Keratinocyte (primary cell): ENCODE measurements at regions not wholly inside any gene's neighbourhood (a gene's known extent, or its start where the extent isn't known, plus 50 kb on each side); places are given as distances from the start of the nearest gene placed in this dataset.

Experiments used
- DNase-seq: peaks from one replicate; pipeline ENCODE4 v3.0.0-alpha.2; 2011; ENCODE audit warnings: low read depth, missing footprints, low spot score
- FAIRE-seq: peaks from 2 replicates; lab custom pipeline; 2011; peaks lifted over from hg19 to GRCh38; lab: Jason Lieb, UNC
- H2AFZ ChIP-seq: 2 replicates; pipeline ENCODE4 v1.6.0; 2012; ENCODE audit warnings: low read length, control low read depth, inconsistent platforms; ENCODE audit not compliant: control insufficient read depth
- H3K27ac ChIP-seq: 2 replicates; pipeline ENCODE4 v1.5.1; 2011; ENCODE audit warnings: low read length; ENCODE audit not compliant: control insufficient read depth, insufficient read depth
- H3K27me3 ChIP-seq: 3 replicates; pipeline ENCODE4 v1.6.0; 2011; ENCODE audit warnings: low read length; ENCODE audit not compliant: control insufficient read depth, insufficient read depth; ENCODE audit errors: extremely low read depth
- H3K36me3 ChIP-seq, 2 experiments: 2 replicates in 1 of 2; 3 replicates in 1 of 2; pipeline ENCODE4 v1.5.1; 2011; ENCODE audit warnings: low read length in 2 of 2, mild to moderate bottlenecking in 1 of 2; ENCODE audit not compliant: control insufficient read depth in 2 of 2, insufficient read depth in 2 of 2; ENCODE audit errors: extremely low read depth in 1 of 2
- H3K4me1 ChIP-seq: 3 replicates; pipeline ENCODE4 v1.5.1; 2011; ENCODE audit warnings: low read length; ENCODE audit not compliant: control insufficient read depth, insufficient read depth; ENCODE audit errors: extremely low read depth
- H3K4me2 ChIP-seq: 3 replicates; pipeline ENCODE4 v1.6.0; 2011; ENCODE audit warnings: low read depth, low read length; ENCODE audit not compliant: control insufficient read depth, insufficient read depth; ENCODE audit errors: extremely low read depth
- H3K4me3 ChIP-seq, 3 experiments: fragments of 200-600 bp in 1 of 3; sonication (generic) in 1 of 3; 2 replicates in 2 of 3; 3 replicates in 1 of 3; pipeline ENCODE4 v1.5.1; 2011 to 2016; ENCODE audit warnings: low read length in 3 of 3, mild to moderate bottlenecking in 3 of 3, control low read depth in 2 of 3, inconsistent platforms in 1 of 3, low read depth in 1 of 3, mixed read lengths in 1 of 3, mixed run types in 1 of 3, moderate library complexity in 1 of 3; ENCODE audit not compliant: control insufficient read depth in 2 of 3, insufficient read depth in 2 of 3; ENCODE audit errors: extremely low read depth in 1 of 3
- H3K79me2 ChIP-seq: 2 replicates; pipeline ENCODE4 v1.6.0; 2012; ENCODE audit warnings: low read length; ENCODE audit not compliant: control insufficient read depth, insufficient read depth
- H3K9ac ChIP-seq: 3 replicates; pipeline ENCODE4 v1.6.0; 2011; ENCODE audit warnings: low read length; ENCODE audit not compliant: control insufficient read depth, insufficient read depth; ENCODE audit errors: extremely low read depth
- H3K9me1 ChIP-seq: 3 replicates; pipeline ENCODE4 v1.6.0; 2011; ENCODE audit warnings: low read length; ENCODE audit not compliant: control insufficient read depth, insufficient read depth; ENCODE audit errors: extremely low read depth
- H3K9me3 ChIP-seq: 2 replicates; pipeline ENCODE4 v1.5.1; 2012; ENCODE audit warnings: low read depth, low read length; ENCODE audit not compliant: control insufficient read depth
- H4K20me1 ChIP-seq: 3 replicates; pipeline ENCODE4 v1.6.0; 2011; ENCODE audit warnings: low read length; ENCODE audit not compliant: control insufficient read depth, insufficient read depth; ENCODE audit errors: extremely low read depth
- EZH2 ChIP-seq: IDR thresholded peaks from one replicate; pipeline ENCODE4 v1.6.1; 2012; ENCODE audit warnings: inconsistent platforms, mild to moderate bottlenecking, low read length, moderate library complexity
- dilution Hi-C: fragments of 300-500 bp; cut with MboI; formaldehyde crosslinking; loops from one replicate; pipeline ENCODE4 v1.7.0; 2020; ENCODE audit warnings: low sequenced_read_pairs; ENCODE audit not compliant: extremely low pct_ligation_motif_present
- TF ChIP-seq, protein P1 (sequence below), 3 experiments: IDR thresholded peaks in 1 of 3; conservative IDR thresholded peaks in 1 of 3; optimal IDR thresholded peaks in 1 of 3; 2 replicates in 2 of 3; 3 replicates in 1 of 3; pipeline versions ENCODE3 to v1.5.1; 2011; ENCODE audit warnings: low read length in 3 of 3, mild to moderate bottlenecking in 3 of 3, moderate library complexity in 2 of 3, control low read depth in 1 of 3, inconsistent platforms in 1 of 3; ENCODE audit not compliant: insufficient read depth in 2 of 3; ENCODE audit errors: extremely low read depth in 1 of 3

GRCh38 chr13:50309318-50309717 is 294.1 kb downstream of the KCNRG start:
- H3K4me2 ChIP-seq: no peak overlapping the region
- DNase-seq (no peak), FAIRE-seq (peak; percentile 17)
- no peaks in the 10 kb centered on the region for H3K9me3 ChIP-seq
- H3K36me3 ChIP-seq: no peaks in the 10 kb centered on the region
- no peak overlapping the region for H2AFZ ChIP-seq
- no peaks in the 10 kb centered on the region for H3K9me1 ChIP-seq
- dilution Hi-C loops: no loop called here
- no peaks in the 10 kb centered on the region for H4K20me1 ChIP-seq
- no peak overlapping the region for H3K9ac ChIP-seq
- H3K79me2 ChIP-seq: no peaks in the 10 kb centered on the region
- no peak overlapping the region for H3K27ac ChIP-seq
- no peak overlapping the region for H3K4me3 ChIP-seq
- peaks cover 16% of the 10 kb centered on the region for H3K27me3 ChIP-seq
- TF ChIP-seq EZH2: no peak
- TF ChIP-seq, protein P1, sequence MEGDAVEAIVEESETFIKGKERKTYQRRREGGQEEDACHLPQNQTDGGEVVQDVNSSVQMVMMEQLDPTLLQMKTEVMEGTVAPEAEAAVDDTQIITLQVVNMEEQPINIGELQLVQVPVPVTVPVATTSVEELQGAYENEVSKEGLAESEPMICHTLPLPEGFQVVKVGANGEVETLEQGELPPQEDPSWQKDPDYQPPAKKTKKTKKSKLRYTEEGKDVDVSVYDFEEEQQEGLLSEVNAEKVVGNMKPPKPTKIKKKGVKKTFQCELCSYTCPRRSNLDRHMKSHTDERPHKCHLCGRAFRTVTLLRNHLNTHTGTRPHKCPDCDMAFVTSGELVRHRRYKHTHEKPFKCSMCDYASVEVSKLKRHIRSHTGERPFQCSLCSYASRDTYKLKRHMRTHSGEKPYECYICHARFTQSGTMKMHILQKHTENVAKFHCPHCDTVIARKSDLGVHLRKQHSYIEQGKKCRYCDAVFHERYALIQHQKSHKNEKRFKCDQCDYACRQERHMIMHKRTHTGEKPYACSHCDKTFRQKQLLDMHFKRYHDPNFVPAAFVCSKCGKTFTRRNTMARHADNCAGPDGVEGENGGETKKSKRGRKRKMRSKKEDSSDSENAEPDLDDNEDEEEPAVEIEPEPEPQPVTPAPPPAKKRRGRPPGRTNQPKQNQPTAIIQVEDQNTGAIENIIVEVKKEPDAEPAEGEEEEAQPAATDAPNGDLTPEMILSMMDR (optimal IDR thresholded peaks at IDR 0.05 in 1 of 3, IDR thresholded peaks at IDR 0.05 in 1 of 3, conservative IDR thresholded peaks at IDR 0.05 in 1 of 3; ENCODE audit: extremely low read depth in 1 of 3, insufficient read depth in 2 of 3, low read length in 3 of 3): no peak
- no peaks in the 10 kb centered on the region for H3K4me1 ChIP-seq

GRCh38 chr13:50309882-50310594 is 294.8 kb downstream of the KCNRG start:
- Histone ChIP-seq H3K4me2 (no peak overlapping the region), H3K4me1 (no peaks in the 10 kb centered on the region), H3K9me1 (no peaks in the 10 kb centered on the region), H3K27ac (no peak overlapping the region), H3K9me3 (no peaks in the 10 kb centered on the region), H3K4me3 (no peak overlapping the region), H3K27me3 (peaks cover 16% of the 10 kb centered on the region), H3K79me2 (no peaks in the 10 kb centered on the region), H4K20me1 (no peaks in the 10 kb centered on the region), H3K36me3 (no peaks in the 10 kb centered on the region), H3K9ac (no peak overlapping the region), H2AFZ (no peak overlapping the region)
- FAIRE-seq: no peak
- DNase-seq: no peak
- TF ChIP-seq, protein P1 (optimal IDR thresholded peaks at IDR 0.05 in 1 of 3, IDR thresholded peaks at IDR 0.05 in 1 of 3, conservative IDR thresholded peaks at IDR 0.05 in 1 of 3; ENCODE audit: extremely low read depth in 1 of 3, insufficient read depth in 2 of 3, low read length in 3 of 3): no peak
- no peak for TF ChIP-seq EZH2
- dilution Hi-C loops: no loop called here
